Kidney glomerular epithelial cell (primary cell): ENCODE measurements at regions not wholly inside any gene's neighbourhood (a gene's known extent, or its start where the extent isn't known, plus 50 kb on each side); places are given as distances from the start of the nearest gene placed in this dataset.

ENCODE experiments used
- DNase-seq: peaks from one replicate; lab custom pipeline; 2025; lab: John Stamatoyannopoulos, UW

DNA sequence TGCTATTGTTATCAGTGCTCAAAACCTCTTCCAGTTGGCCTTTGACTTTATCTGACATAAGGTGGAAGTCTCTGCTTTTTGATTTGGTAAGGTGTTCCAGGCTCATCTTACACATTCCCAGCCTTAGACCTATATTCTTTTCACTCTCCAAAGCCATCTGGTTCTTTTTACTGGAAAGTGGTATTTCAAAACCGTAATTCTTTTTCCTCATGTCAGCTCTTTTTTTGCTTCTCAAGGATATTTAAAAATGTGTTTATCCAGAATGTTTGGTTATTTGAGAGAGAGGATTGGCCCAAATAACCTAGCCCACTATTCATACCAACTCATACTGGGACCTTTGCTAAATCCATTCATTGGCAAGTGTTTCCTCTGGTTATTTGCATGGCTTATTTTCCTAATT, 411.2 kb upstream of the PIK3C3 start:
- no peak for DNase-seq

DNA sequence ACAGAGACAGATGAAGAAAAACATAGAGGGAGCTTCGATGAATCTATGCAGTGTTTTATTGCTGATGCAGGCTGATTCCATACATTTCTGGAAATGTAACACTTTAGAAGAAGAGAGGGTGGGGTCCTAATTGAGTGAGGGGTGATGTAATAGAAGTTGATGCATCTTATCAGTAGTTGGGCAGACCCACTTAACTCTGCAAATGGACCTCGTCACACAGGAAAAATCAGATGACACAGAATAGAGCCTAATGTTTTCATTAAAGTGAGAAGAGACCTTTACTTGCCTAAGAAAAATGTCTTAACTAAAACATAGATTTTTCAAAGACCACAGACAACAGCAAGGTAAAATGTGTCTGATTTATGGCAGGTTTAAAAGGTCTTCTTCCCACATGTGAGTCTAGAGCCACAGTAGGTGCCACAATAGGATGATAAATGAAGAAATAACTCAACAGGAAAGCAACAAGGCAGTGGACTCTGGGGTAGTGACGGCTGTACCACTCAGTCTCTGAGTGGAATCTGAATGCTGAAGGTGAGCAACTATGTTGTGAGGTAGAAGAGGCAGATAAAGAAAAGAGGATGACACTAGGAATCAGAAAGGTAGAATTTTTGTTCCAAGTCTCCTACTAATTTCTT, 414.7 kb upstream of the PIK3C3 start:
- DNase-seq = no peak

GRCh38 chr18:41538751-41539150, 416.3 kb upstream of the PIK3C3 start:
- no peak for DNase-seq

GRCh38 chr18:41537666-41538065, 417.4 kb upstream of the PIK3C3 start:
- no peak for DNase-seq

DNA sequence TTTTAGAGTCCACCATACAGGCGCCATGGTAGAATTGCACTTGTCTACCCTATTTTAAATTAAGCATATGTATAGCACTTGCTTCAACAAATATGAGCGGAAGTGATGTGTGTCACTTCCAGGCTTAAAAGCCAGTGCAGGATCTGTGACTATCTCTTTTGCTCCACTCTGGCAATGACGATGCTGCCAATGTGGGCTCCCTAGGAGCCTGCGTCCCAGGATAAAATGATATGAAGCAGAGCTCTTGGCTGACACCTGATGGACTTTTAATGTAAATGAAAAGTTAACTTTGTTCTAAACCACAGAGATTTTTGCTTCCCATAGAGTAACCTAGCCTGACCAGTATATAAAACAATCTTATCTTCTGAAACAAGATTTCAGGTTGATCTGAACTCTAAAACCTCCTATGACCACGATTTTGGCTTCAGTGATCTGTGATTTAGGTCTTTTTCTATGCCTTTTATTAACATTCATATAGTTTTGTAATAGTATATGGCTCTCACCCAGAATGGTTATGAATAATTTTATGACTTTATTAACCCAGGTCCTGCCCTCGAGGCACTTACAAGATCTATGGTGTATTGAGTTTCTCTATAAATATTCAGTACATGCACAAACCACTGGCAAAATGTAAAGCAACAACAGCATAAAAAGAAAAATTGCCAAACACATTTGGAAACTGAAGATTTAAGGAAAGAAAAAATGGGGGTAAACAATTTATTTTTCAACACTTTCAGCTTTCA, 422.5 kb upstream of the PIK3C3 start:
- DNase-seq = no peak

- DNase-seq = no peak
These were observed 424.1 kb upstream of the PIK3C3 start for GRCh38 chr18:41530970-41531369.

DNA sequence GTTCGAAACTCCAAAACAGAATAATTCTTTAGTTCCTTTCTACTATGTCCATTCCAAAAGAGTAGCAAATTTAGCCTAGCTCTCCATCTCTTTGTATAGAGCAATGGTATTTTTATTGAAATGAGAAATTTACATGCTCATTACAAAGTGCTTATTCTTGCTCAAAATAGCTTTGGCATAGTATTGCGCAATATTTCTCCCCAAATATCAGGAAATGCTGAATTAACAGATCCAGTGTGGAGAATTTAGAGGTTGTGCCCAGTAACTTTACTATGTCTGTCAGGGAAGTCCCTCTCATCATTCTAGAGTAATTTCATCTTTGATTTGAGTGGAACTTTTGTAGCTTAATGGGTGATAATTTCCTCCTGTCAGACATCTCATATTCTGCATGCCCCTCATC, 425.9 kb upstream of the PIK3C3 start:
- no peak for DNase-seq

GRCh38 chr18:41526054-41526453, 429.0 kb upstream of the PIK3C3 start:
- DNase-seq = no peak

- no peak for DNase-seq
These were observed 430.2 kb upstream of the PIK3C3 start for GRCh38 chr18:41524674-41525470.

DNA sequence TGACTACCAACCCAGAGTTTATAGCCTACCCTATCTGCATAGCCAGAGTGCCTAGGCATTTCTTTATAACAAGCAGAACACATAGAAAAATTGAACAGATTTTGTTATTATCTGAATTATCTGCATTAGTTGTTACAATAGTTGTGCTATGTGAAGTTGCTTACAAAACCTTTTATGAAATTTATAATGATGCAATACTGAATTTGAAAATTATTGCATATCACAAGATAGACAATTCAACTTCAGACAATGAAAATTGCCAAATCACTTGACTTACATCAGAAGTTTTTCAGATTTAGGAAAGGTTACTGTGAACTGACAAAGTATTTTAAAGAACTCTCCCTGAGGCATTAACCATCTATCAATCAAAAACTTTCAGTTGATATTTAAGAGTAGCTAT, 437.9 kb upstream of the PIK3C3 start:
- DNase-seq = no peak

DNA sequence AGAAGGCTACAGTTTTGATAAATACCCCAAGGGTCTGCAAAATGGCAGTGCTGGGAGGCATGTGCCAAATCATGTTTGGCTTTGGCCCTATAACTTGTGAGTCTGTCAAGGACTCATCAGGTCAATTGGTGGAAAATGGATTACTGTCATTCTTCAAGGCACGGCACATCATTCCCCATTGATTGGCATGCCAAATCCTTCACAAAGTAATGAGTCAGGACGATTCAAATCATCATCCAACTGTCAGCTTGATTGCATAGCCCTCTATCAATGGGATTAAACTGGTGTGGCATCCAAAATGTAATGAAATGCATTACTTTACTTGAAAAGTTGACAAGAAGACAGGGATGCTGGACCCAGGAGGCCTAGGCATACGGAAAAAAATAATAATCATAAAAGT, 441.6 kb upstream of the PIK3C3 start:
- DNase-seq = no peak

DNA sequence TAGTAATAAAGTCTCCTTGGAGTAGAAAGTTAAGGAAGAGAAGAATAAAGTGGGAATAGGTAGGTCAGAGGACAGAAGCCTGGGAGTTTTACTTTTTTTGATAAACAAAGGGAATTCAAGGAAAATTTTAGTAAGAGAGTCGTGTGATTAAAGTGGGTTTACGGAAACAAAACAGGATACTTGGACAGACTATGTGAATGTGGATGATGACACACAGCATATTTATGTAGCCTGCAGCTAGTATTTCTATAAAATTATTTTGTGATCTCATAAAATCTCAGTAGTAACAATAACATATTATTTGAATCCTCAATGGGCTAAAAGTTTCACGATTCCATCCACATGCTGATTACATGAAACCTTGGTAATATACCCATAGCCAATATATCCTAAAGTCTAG, 450.7 kb upstream of the PIK3C3 start:
- no peak for DNase-seq

GRCh38 chr18:41501848-41502247, 453.2 kb upstream of the PIK3C3 start:
- DNase-seq = no peak

- no peak for DNase-seq
These were observed 455.7 kb upstream of the PIK3C3 start for GRCh38 chr18:41499345-41499744.

GRCh38 chr18:41490861-41491260, 464.2 kb upstream of the PIK3C3 start:
- no peak for DNase-seq

GRCh38 chr18:41486575-41486974, 468.5 kb upstream of the PIK3C3 start:
- DNase-seq = no peak

DNA sequence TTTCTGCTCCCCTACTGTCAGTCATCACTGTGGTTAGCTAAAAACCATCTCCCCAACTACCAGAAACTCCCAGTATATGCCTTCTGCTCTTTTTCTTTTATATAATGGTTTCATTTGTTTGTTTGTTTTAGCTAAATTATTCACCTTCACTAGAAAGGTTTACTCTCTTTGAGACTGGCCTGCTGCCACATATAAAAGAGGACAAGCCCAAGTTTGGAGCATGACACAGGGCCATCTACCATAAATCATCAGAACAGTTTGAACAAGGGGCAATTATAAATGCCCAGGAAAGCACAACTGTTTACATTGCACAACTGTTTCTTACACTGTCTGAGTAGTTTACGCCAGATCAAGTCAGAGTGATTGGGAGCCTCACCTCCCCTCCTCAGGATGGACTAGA, 471.0 kb upstream of the PIK3C3 start:
- DNase-seq = no peak

- no peak for DNase-seq
These were observed 472.5 kb upstream of the PIK3C3 start for GRCh38 chr18:41482501-41482900.

- DNase-seq = no peak
These were observed 488.4 kb upstream of the PIK3C3 start for GRCh38 chr18:41466436-41467160.

- no peak for DNase-seq
These were observed 489.6 kb upstream of the PIK3C3 start for GRCh38 chr18:41465386-41465785.

DNA sequence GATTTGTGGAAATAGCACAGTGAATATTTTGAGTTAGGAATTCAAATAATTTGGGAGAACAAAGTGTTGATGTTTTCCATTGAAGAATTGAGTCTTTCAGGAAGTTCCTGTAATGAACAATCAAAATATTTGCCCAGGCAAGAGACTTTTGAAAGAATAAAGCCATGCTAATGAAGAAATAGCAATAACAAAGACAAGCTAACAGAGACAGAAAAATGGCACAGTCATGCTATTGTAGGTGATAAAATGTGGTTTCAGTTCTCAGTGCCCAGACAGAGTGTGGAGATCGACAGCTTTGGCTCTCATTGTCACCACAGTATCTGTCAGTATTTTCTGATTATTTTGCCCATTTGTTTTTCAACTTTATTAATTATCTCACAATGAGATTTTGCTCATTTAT, 490.8 kb upstream of the PIK3C3 start:
- no peak for DNase-seq

GRCh38 chr18:41462946-41463345, 492.1 kb upstream of the PIK3C3 start:
- DNase-seq = no peak
